ENCODE measurements at regions not wholly inside any gene's neighbourhood (a gene's known extent, or its start where the extent isn't known, plus 50 kb on each side); places are given as distances from the start of the nearest gene placed in this dataset.
A peak's percentile ranks its signal among the peaks of the same experiment; 100 is the strongest.

GRCh38 chr3:59128685-59129084 is 78.9 kb upstream of the CFAP20DC start:
- ATAC-seq: no peak
- no peak for FAIRE-seq
- CTCF ChIA-PET: no interaction called here
- no peak overlapping the region for H3K4me2 ChIP-seq
- H3K4me1 ChIP-seq: peaks cover 8% of the 10 kb centered on the region; the same call in 1 of the 3 replicates
- POLR2A ChIA-PET: no interaction called here
- TF ChIP-seq E2F6 (IDR thresholded peaks at IDR 0.05; ENCODE audit: borderline replicate concordance, low read depth): no peak
- no peak for TF ChIP-seq RAD21 (conservative IDR thresholded peaks at IDR 0.05 in 1 of 2, IDR thresholded peaks at IDR 0.05 in 1 of 2)
- TF ChIP-seq FOSB (CRISPR knock-in tag; IDR thresholded peaks at IDR 0.05): no peak
- TF ChIP-seq ESRRA (IDR thresholded peaks at IDR 0.05; ENCODE audit: borderline replicate concordance, low read length): no peak
- TF ChIP-seq BCL3 (IDR thresholded peaks at IDR 0.05): no peak
- 31% methylated on average over 3 of the region's 3 CpGs for WGBS (ENCODE audit: missing lambda C conversion rate)
- DNase-seq (ENCODE audit: low read depth in 1 of 2, low spot score in 1 of 2): no peak
- no peak overlapping the region for H3K4me3 ChIP-seq
- no peaks in the 10 kb centered on the region for H3K9me3 ChIP-seq
- H3K27ac ChIP-seq: no peak overlapping the region

- TF ChIP-seq HMGXB4 (CRISPR knock-in tag; IDR thresholded peaks at IDR 0.05; ENCODE audit: borderline replicate concordance) (no peak), ESRRA (IDR thresholded peaks at IDR 0.05; ENCODE audit: borderline replicate concordance, low read length) (no peak), CHD2 (IDR thresholded peaks at IDR 0.05; ENCODE audit: low read length, partially characterized antibody) (no peak), FOSL2 (IDR thresholded peaks at IDR 0.05) (no peak; the same call in 1 of the 2 replicates), FOSL2 (CRISPR knock-in tag; IDR thresholded peaks at IDR 0.05) (peak; percentile 17; the same call in 1 of the 2 replicates), NFE2L2 (conservative IDR thresholded peaks at IDR 0.05; ENCODE audit: low read length) (no peak), PBX3 (IDR thresholded peaks at IDR 0.05) (no peak)
- Histone ChIP-seq H3K27ac (no peak overlapping the region), H3K4me3 (no peak overlapping the region), H3K4me1 (peaks cover 8% of the 10 kb centered on the region; the same call in 1 of the 3 replicates), H3K9me3 (no peaks in the 10 kb centered on the region), H3K4me2 (peak overlapping the region; percentile 19; the same call in 1 of the 3 replicates)
- POLR2A ChIA-PET: no interaction called here
- ATAC-seq (peak; percentile 54 to 66; a peak in 5 of 6 replicates), DNase-seq (ENCODE audit: low read depth in 1 of 2, low spot score in 1 of 2) (peak; percentile 10 to 18), FAIRE-seq (no peak)
- CTCF ChIA-PET: no interaction called here
These were observed 77.2 kb upstream of the CFAP20DC start for GRCh38 chr3:59127071-59127470.

- H3K4me1 ChIP-seq: peaks cover 8% of the 10 kb centered on the region; the same call in 1 of the 3 replicates
- 83% methylated on average over 5 of the region's 5 CpGs for WGBS (ENCODE audit: missing lambda C conversion rate)
- DNase-seq (ENCODE audit: low read depth in 1 of 2, low spot score in 1 of 2) (no peak), ATAC-seq (no peak), FAIRE-seq (no peak)
- no peaks in the 10 kb centered on the region for H3K9me3 ChIP-seq
- ChIA-PET CTCF (no interaction called here), POLR2A (no interaction called here)
- H3K27ac ChIP-seq: no peak overlapping the region
- no peak overlapping the region; the same call in 2 of the 3 replicates for H3K4me2 ChIP-seq
- no peak overlapping the region for H3K4me3 ChIP-seq
- TF ChIP-seq REST (IDR thresholded peaks at IDR 0.05): no peak
- no peak for TF ChIP-seq HDAC2 (IDR thresholded peaks at IDR 0.05)
- TF ChIP-seq CHD4 (IDR thresholded peaks at IDR 0.05; ENCODE audit: borderline replicate concordance): no peak
- no peak for TF ChIP-seq ATOH8 (CRISPR knock-in tag; IDR thresholded peaks at IDR 0.05; ENCODE audit: low read depth)
- TF ChIP-seq FOXS1 (CRISPR knock-in tag; IDR thresholded peaks at IDR 0.05): no peak
- TF ChIP-seq JUNB (IDR thresholded peaks at IDR 0.05): no peak
- no peak for TF ChIP-seq HOXB5 (CRISPR knock-in tag; IDR thresholded peaks at IDR 0.05)
- TF ChIP-seq HMGXB4 (CRISPR knock-in tag; IDR thresholded peaks at IDR 0.05; ENCODE audit: borderline replicate concordance): no peak
- TF ChIP-seq CBX8 (IDR thresholded peaks at IDR 0.05): no peak
- TF ChIP-seq TP53 (CRISPR knock-in tag; IDR thresholded peaks at IDR 0.05): no peak
- no peak for TF ChIP-seq ZSCAN20 (CRISPR knock-in tag; IDR thresholded peaks at IDR 0.05)
- TF ChIP-seq MAZ (IDR thresholded peaks at IDR 0.05; ENCODE audit: borderline replicate concordance, low read depth, low read length): no peak
- TF ChIP-seq JUN (IDR thresholded peaks at IDR 0.05): no peak
- TF ChIP-seq RFX5 (IDR thresholded peaks at IDR 0.05): no peak
These were observed 76.6 kb upstream of the CFAP20DC start for GRCh38 chr3:59126446-59126845.
